ENCODE measurements at regions not wholly inside any gene's neighbourhood (a gene's known extent, or its start where the extent isn't known, plus 50 kb on each side); places are given as distances from the start of the nearest gene placed in this dataset.

DNA sequence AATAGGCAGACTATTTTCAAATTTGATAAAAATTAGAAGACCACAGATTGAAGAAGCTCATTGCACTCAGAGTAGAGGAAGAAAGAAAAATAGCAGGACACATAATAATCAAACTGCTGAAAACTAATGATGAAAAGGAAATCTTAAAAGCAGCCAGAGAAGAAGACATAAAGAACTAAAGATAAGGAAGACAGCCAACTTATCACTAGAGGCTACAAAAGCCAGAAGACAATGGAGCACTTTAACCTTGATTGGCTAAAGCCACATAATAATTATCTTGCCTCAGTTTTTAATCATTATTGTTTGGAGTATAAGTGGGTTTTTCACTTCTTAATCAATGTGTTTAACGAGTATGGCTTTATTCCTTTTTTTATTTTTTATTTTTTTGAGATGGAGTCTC is 397.6 kb downstream of the RNF144B start:
- DNase-seq: no peak

DNA sequence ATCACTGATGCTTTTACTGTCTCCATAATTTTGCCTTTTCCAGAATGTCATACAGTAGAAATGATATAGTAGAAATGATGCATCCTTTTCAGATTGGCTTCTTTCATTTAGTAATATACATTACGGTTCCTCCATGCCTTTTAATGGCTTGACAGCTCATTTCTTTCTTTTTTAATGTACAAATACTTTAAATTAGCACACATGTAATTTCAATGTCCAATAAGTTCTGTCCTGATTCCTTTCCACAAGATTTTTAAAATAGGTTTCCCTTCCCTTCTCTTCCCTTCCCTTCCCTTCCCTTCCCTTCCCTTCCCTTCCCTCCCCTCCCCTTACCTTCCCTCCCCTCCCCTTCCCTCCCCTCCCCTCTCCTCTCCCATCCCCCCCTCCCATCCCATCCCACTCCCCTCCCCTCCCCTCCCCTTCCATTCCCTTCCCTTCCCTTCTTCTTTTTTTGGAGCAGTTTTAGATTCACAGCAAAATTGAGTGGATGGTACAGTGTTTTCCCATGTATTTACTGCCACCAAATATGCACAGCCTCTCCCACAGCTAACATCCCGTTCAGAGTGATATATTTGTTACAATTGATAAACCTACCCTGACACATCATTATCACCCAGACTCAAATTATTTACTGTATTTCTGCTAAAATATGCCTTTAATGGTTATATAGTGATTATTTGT is 398.8 kb downstream of the RNF144B start:
- DNase-seq: no peak

DNA sequence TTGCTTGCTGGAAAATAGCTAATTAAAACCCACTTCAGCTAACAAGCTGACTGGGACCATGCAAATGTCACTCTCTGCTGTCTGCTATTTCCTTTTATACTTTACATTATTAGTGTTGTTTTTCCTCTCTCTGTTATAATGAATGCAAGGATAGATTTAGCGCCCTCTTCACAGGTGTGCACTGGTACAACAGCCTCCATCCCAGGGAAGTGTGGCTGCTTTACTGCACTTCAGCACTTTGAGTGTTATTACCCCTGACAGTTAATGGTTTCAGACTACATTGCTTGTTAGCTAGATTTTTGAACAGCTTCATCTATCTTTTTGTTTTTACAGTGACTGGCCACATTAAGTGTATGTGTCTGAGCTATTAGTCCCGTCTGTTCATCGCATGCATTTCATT is 405.7 kb downstream of the RNF144B start:
- DNase-seq: no peak

DNA sequence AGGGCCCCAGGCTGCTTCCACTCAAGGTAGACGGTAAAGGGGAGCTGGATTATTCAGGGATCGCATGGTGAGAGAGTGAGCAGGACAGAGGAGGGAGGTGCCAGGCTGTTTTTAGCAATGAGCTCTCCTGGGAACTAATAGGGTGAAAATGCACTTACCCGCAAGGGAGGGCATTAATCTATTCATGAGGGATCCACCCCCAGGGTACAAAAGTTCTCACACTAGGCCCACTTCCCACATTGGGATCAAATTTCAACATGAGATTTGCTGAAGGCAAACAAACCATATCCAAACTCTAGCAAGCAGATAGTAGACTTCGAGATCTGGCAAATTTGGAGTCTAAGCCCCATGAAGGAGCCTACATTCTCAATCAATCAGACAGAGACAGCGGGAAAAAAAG is 408.6 kb downstream of the RNF144B start:
- DNase-seq: peak; percentile 1

DNA sequence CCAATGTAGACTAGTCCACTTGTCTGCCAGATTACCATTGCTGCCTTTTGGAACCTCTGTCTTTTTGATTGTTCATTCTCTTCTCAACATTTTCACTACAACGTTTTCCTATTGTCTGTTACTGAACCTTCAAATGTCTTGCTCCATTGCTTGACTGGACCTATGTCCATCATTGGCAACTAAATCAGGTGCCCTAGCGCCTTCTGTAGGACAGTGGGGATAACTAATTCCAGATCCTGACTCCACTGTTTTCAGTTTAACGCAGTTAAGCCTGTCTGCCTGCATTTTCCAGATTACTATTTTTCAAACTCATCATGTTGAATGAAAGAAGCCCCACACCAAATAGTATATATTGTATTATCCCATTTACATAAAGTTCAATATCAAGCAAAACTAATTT is 433.6 kb downstream of the RNF144B start:
- no peak for DNase-seq

DNA sequence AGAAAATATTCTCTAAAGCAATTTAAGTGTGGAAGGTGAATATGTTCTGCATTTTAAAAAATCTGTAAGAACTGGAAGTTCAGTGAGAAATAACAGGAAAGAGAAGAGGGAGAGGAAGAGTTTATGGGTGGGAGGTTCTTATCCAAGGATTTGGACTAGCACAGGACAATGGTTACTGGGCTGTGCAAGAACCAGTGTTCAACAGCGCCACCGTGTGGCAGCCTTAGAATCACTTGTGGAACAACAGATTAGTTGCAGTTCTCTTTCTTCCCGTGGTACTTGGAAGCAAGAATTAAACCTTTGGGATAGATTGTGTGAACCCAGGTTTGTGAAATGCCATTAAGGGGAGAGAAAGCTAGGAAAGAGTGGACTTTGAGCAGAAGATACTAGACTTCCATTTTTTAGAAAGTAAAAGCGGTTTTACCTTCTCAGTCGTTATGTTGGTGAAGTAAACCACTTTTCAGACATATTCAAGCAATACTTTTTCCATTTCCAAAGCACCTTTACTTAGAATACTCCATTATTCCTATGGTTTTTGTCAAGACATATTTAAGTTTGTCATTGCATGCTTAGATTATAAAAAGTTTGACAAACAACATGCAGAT is 436.7 kb downstream of the RNF144B start:
- no peak for DNase-seq

DNA sequence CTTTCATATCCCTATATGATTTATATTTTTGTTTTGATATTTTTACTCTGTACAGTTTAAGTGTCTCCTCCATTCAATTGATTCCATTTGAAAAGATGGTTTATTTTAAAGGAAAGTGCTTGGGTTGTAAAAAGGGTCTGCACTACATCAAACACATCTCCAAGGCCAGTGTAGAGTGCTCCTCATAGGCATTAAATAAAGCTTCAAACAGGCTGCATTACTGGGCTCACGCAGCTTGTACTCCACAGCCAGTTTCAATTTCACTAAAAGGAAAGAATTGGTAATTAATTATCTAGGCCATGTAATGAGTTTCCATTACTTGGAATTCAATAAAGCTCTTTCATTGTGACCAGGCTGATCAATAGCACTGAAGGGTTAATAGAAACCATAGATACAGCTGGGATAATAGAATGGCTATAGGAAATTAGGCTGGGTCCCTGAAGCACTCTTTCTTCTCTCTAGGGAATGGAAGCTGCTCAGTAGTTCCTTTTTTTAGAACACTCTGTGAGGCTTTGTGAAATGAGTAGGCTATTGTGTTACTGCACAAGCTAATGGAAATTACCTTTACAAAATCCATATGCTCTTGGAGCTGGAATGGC is 442.2 kb downstream of the RNF144B start:
- no peak for DNase-seq

DNA sequence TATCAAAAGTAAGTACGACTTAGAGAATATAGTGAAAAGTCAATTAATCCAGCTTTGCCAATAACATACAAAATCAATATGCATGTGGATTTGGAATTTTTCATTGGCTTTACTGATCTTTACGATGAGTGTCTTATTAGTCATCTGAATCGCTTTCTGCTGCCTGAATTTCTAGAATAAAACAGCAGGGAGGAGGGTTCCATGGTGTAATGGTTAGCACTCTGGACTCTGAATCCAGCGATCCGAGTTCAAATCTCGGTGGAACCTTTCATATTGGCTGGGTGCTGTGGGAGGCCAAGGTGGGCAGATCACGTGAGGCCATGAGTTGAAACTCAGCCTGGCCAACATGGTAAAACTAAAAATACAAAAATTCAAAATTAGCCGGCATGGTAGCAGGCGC is 448.8 kb downstream of the RNF144B start:
- DNase-seq: no peak

DNA sequence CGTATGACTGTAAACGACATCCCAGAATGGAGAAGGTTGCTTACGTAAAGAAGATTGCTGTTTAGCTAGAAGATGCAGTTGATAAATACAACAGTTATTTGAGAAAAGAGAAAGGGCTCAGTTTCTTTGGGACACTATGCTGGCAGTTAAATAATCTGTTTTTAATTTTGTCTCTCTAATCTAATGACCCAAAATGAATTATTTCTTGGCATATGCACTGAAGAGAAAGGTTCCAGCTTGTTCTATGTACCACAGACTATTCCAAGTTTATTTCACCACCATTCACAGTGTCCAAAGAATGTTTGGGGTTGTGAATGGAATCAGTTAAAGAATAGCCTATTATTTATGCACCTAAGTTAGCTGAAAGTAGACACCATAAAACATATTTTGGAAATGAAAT is 449.9 kb downstream of the RNF144B start:
- no peak for DNase-seq

DNA sequence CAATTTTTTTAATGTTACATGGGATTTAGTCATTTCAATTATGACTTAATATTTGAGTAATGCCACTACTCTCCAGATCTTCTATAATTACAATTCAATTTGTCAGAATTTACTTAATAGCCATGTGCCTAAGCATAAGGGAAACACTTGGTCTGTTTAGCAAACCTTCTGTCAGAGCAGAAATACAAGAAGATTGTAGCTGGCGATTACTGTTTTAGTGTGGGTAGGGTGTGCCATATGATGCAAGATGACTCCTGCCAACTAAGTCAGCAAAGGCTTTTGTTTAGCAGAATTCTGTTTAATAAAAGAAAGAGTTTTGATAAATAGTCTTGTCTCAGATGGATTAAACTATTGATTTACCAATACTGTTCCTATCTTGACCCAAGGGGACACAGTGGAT is 455.4 kb downstream of the RNF144B start:
- no peak for DNase-seq

DNA sequence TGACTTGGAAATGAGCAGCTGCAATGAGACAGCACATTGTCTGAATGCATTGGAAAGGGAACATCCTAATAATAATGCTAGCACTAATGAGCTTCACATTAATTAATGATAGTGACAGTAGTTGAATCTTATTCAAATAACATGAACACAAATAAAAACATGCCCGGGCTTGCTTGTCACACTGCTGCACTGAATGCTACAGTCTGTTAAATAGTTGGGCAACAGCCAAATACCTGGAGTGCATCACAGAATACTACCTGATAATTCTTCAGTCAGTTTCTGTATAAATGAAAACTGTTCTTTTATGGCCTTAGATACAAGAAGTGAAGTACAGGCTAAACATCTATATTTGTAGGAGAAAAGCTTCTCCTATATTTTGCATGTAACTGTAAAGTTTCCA is 458.7 kb downstream of the RNF144B start:
- no peak for DNase-seq

DNA sequence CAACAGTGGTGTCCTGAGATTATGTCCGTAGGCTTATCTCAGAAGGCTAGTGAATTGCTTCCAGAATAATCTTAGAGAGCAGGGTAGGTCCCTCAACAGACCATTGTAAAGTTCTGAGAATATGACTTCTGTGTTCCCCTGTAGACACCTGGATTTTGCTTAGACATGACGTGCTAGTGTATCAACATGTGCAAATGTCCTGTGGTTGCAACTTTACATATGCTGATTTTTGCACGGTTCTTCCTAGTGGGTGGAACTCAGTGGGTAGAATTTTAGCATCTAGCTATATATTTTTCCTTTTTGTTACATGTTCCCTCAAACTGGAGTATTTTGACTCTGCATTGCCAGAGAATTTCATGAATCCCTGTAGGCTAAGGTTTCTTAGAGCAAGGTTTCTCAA is 459.2 kb downstream of the RNF144B start:
- no peak for DNase-seq

DNA sequence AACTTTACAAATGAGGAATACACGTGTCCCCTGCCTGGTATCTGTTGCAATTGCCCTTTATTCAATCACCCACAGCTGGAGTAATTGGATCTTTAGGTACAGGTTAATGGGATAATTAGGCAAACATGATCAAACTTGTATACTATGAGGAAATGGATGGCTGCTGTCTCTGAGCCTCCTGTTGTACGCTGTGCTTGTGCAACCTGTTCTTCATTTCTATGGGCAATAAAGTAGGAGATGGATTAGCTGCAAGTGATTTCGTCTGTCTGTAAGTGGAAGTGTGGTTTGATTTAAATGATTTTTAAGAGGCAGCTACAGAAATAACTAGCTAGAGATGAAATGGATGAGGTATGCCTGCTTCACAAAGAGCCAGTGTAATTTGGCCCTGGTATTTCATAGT is 474.1 kb downstream of the RNF144B start:
- DNase-seq: no peak

DNA sequence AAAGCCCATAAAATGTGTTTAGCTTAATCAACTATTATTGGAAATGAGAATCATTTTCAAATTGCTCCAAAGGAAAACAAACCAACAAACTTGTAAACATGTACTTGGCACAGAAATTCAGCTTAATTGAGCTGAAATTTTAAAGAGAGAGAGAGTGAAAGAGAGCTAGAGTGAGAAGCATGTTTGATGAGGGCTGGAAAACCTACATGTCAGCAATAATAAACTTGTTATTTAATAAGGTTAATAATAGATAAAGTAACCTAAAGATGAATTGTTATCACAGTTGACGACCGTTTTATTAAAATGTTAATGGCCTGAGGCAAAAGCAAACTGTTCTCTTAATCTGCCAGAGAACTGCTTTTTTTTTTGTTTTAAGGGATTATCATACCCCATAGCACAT is 496.1 kb downstream of the RNF144B start:
- no peak for DNase-seq

DNA sequence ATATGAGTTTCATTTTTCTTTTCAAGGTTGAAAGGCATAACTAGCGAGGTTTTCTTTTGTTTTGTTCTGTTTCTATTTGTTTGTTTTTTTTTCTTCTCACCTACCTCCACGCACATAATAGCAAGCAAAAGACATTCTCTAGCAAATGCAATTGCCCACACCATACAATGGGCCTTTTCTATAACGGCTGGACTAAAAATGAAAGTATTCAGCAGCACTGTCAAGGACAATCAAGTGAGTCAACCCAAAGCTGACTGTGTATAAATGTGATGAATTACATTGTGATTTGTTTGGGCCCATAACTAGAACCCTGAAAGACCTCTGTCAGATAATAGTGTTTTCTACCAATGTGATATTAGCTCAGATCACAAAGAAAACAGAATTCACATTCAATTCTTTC is 496.7 kb downstream of the RNF144B start:
- no peak for DNase-seq

DNA sequence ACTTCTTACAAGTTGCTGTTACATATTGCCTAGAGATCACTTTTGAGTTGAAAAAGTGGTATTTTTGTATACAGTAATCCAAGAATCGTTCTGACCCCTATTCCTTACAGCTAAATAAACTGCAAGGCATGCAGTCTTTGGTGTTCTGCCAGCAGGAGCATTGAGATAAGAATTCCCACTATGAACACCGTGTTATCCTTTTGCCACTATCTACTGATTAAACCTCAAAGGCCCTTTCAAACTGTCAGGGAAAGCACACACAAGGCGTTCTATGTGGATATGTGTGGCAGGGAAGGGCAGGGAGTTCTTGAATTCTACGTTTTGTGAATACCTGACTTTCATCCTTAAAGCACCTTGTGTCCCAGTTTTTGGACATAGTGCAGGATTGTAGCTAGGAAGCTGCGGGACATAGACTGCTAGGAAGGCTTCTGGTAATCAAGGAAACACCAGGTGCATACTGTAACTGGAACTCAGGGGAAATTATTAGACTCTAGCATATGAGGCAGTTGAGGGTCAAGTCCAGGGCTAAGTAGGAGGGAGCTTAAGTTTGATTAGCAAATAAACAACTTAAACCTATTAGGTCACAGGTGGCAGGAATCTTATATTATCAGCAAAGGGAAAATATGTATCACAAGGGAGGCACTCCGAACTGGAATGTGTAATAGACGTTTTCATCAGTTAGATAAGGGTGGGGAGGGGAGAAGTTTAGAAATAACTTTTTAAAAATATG is 506.6 kb downstream of the RNF144B start:
- no peak for DNase-seq

DNA sequence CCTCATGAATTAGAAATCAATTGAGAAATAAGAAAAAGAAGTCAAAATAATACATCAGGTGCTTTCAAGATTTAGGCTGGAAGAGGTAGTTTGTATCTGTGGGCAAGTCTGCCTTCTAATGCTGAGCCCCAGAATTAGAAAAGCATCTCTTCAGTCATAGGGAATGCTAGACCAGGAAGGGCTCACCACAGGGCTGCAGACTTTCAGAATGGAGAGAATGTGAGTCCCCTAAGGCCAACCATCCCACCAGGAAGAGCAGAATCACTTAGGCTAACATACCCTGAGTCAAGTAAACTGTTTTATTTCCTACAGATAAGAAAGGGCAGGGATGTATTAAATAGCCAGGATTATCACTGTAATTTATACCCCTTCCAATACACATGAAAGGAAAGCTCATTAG is 510.2 kb downstream of the RNF144B start:
- DNase-seq: no peak

DNA sequence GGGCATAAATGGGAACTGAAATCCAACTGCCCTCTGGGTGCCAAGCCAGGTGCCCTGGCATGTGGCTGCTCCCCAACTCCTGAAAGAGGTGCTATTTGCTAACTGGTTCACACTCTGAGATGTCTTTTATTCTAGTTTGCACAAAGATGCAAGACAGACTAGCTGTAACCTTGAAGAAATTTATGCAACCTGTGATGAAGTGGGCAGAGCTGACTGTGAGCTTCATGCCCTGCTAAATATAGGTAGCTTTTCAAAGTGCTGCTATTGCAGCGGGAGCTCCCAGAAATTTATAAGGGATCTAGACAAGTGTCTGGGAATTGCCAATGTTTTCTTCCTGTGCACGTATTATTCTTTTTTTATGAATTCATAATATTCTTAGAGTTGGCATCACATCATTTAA is 517.5 kb downstream of the RNF144B start:
- DNase-seq: no peak

DNA sequence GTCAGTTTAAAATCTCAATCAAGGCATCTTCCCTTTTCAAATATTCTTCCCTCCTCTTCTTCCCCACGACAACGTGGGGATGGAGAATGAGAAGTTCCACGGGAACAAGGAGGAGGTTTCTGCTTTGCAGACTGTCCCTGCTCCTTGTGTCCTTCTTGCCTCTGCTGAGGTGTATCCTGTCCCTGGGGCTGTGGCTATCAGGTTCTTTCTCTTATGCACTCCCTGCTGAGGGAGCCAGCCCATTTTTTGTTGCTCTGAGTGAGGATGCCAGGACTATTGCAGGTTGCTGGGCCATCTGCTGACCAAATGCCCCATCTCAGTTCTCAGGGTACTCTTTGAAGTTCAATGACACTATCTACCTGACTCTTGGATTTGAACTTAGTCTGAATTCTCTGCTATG is 533.6 kb downstream of the RNF144B start:
- no peak for DNase-seq

DNA sequence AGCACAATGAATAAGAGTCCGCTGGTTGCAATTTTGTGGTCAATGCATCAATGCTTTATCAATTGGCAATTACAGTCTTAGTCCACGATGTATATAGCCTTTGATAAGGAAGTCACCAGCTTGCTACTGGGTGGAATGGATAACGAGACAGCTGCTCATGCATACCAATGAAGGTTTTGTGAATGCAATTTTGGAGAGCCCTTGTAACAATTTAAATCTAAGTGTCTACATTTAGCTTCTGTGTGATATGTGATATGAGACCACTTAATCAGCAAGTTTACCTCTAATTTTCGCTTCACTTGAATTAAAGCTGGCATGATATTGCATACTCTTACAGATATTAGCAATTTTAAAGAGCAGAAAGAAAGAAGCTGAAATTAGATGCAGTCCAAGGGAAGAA is 543.9 kb downstream of the RNF144B start:
- DNase-seq: no peak

DNA sequence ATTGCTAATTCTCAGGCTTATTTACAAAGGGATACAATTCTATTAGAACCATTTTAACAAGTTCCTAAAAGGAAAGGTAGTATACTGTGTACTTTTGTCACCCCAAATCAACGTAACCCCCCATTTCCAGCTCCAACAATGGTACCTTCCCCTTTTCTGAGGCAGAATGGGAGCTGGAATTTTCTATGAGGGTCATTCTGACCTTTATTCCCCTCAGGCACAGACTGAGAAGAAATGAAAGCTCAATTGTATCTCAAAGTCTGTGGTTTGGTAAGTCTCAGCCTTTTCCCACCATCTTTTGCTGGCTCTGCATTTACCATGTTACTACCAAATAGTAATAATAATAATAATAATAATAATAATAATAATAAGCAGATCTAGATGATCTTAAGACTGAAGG is 571.0 kb downstream of the RNF144B start:
- no peak for DNase-seq

DNA sequence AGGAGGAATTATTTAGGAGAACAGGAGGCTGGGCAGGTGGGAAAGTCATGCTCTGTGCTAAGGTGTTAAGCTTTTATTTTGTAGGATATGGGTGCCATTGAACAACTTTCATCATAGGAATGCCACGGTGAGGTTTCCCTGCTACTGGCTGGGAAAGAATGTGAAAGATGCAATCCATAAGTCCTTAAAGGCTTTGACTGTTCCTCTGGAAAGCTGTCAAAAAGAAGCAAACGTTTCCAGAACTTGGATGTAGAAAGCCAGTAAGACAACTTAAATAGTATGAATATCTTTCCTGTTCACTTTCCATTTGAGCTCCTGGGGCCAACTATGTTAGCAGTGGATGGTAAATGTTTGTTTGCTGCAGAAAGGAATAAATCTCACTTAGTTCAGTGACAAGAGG is 574.4 kb downstream of the RNF144B start:
- DNase-seq: peak; percentile 17

DNA sequence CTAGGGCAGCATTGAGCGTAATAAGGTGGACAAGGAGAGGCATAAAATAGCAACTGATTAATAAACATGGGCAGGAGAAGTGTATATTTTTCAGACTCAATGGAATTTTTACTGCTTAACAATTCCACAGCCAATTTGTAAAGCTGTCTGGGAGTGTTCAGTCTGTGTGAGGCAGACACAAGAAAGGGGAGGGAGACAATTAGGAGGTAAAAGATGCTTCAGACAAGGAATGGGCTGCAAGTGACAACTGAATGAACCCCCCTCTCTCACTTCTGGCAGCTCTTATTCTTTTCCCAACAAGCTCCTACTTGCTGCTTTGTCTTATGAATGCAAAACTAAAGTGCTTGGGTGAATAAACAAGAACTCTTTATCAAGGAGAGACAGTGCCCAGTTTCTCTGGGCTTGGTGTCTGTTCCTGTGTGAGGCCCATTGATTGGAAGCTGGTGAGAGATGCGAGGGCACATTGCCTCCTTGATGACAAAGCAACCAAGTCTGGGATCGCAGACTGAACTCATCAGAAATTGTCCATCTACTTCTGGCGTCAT is 575.3 kb downstream of the RNF144B start:
- DNase-seq: peak; percentile 1
